ENCODE measurements at regions not wholly inside any gene's neighbourhood (a gene's known extent, or its start where the extent isn't known, plus 50 kb on each side); places are given as distances from the start of the nearest gene placed in this dataset.

GRCh38 chr12:18813753-18814152 lies 75.8 kb downstream of the CAPZA3 start:
- Histone ChIP-seq H3F3A (ENCODE audit: low read depth) (no peaks in the 10 kb centered on the region), H4K20me1 (ENCODE audit: insufficient read depth, low read length, poor library complexity, severe bottlenecking) (no peaks in the 10 kb centered on the region), H3K36me3 (ENCODE audit: insufficient read depth, low read length) (no peaks in the 10 kb centered on the region), H3K9ac (ENCODE audit: low read depth, low read length, poor library complexity, severe bottlenecking) (no peak overlapping the region), H3K79me2 (ENCODE audit: insufficient read depth, low read length) (no peaks in the 10 kb centered on the region), H3K27me3 (ENCODE audit: insufficient read depth, low read length, poor library complexity, severe bottlenecking) (no peaks in the 10 kb centered on the region), H3K4me3 (ENCODE audit: low read length, poor library complexity, severe bottlenecking) (no peak overlapping the region), H2AFZ (ENCODE audit: low read length) (no peak overlapping the region), H3K9me3 (ENCODE audit: insufficient read depth, low read depth, low read length) (no peaks in the 10 kb centered on the region), H3K4me1 (ENCODE audit: insufficient read depth, low read length, poor library complexity, severe bottlenecking) (no peaks in the 10 kb centered on the region), H3K4me2 (ENCODE audit: low read depth, low read length, poor library complexity, severe bottlenecking) (no peak overlapping the region), H3K9me2 (replicated peaks; ENCODE audit: low read depth, low read length) (no peaks in the 10 kb centered on the region)
- TF ChIP-seq EZH2phosphoT487 (IDR thresholded peaks at IDR 0.05; ENCODE audit: borderline replicate concordance) = no peak

- Histone ChIP-seq H2AFZ (ENCODE audit: low read length) (no peak overlapping the region), H3K4me1 (ENCODE audit: insufficient read depth, low read length, poor library complexity, severe bottlenecking) (no peaks in the 10 kb centered on the region), H3K9me3 (ENCODE audit: insufficient read depth, low read depth, low read length) (no peaks in the 10 kb centered on the region), H3F3A (ENCODE audit: low read depth) (no peaks in the 10 kb centered on the region), H3K4me3 (ENCODE audit: low read length, poor library complexity, severe bottlenecking) (no peak overlapping the region), H3K79me2 (ENCODE audit: insufficient read depth, low read length) (no peaks in the 10 kb centered on the region), H4K20me1 (ENCODE audit: insufficient read depth, low read length, poor library complexity, severe bottlenecking) (no peaks in the 10 kb centered on the region), H3K36me3 (ENCODE audit: insufficient read depth, low read length) (no peaks in the 10 kb centered on the region), H3K27me3 (ENCODE audit: insufficient read depth, low read length, poor library complexity, severe bottlenecking) (no peaks in the 10 kb centered on the region), H3K9me2 (replicated peaks; ENCODE audit: low read depth, low read length) (no peaks in the 10 kb centered on the region), H3K4me2 (ENCODE audit: low read depth, low read length, poor library complexity, severe bottlenecking) (no peak overlapping the region), H3K9ac (ENCODE audit: low read depth, low read length, poor library complexity, severe bottlenecking) (no peak overlapping the region)
- TF ChIP-seq CTCF (conservative IDR thresholded peaks at IDR 0.05; ENCODE audit: low read length) = no peak
- TF ChIP-seq EZH2phosphoT487 (IDR thresholded peaks at IDR 0.05; ENCODE audit: borderline replicate concordance) = no peak
These were observed 80.8 kb downstream of the CAPZA3 start for GRCh38 chr12:18818579-18819268.

- no peak overlapping the region for H3K4me3 ChIP-seq (ENCODE audit: low read length, poor library complexity, severe bottlenecking)
- no peaks in the 10 kb centered on the region for H3K27me3 ChIP-seq (ENCODE audit: insufficient read depth, low read length, poor library complexity, severe bottlenecking)
- H3F3A ChIP-seq (ENCODE audit: low read depth) = no peaks in the 10 kb centered on the region
- no peaks in the 10 kb centered on the region for H3K9me2 ChIP-seq (replicated peaks; ENCODE audit: low read depth, low read length)
- H3K4me1 ChIP-seq (ENCODE audit: insufficient read depth, low read length, poor library complexity, severe bottlenecking) = no peaks in the 10 kb centered on the region
- H3K79me2 ChIP-seq (ENCODE audit: insufficient read depth, low read length) = no peaks in the 10 kb centered on the region
- no peak overlapping the region for H2AFZ ChIP-seq (ENCODE audit: low read length)
- no peaks in the 10 kb centered on the region for H4K20me1 ChIP-seq (ENCODE audit: insufficient read depth, low read length, poor library complexity, severe bottlenecking)
- no peaks in the 10 kb centered on the region for H3K36me3 ChIP-seq (ENCODE audit: insufficient read depth, low read length)
- TF ChIP-seq EZH2phosphoT487 (IDR thresholded peaks at IDR 0.05; ENCODE audit: borderline replicate concordance) (no peak), CTCF (conservative IDR thresholded peaks at IDR 0.05; ENCODE audit: low read length) (no peak)
- no peak overlapping the region for H3K4me2 ChIP-seq (ENCODE audit: low read depth, low read length, poor library complexity, severe bottlenecking)
- no peak overlapping the region for H3K9ac ChIP-seq (ENCODE audit: low read depth, low read length, poor library complexity, severe bottlenecking)
- H3K9me3 ChIP-seq (ENCODE audit: insufficient read depth, low read depth, low read length) = no peaks in the 10 kb centered on the region
These were observed 81.6 kb downstream of the CAPZA3 start for GRCh38 chr12:18819484-18819883.

GRCh38 chr12:18823461-18823860 lies 85.5 kb downstream of the CAPZA3 start:
- no peaks in the 10 kb centered on the region for H3K36me3 ChIP-seq (ENCODE audit: insufficient read depth, low read length)
- no peaks in the 10 kb centered on the region for H3K79me2 ChIP-seq (ENCODE audit: insufficient read depth, low read length)
- no peaks in the 10 kb centered on the region for H4K20me1 ChIP-seq (ENCODE audit: insufficient read depth, low read length, poor library complexity, severe bottlenecking)
- H3K4me2 ChIP-seq (ENCODE audit: low read depth, low read length, poor library complexity, severe bottlenecking) = no peak overlapping the region
- H3K4me3 ChIP-seq (ENCODE audit: low read length, poor library complexity, severe bottlenecking) = no peak overlapping the region
- H3K9me2 ChIP-seq (replicated peaks; ENCODE audit: low read depth, low read length) = no peaks in the 10 kb centered on the region
- H3K4me1 ChIP-seq (ENCODE audit: insufficient read depth, low read length, poor library complexity, severe bottlenecking) = no peaks in the 10 kb centered on the region
- H3F3A ChIP-seq (ENCODE audit: low read depth) = no peaks in the 10 kb centered on the region
- H3K9ac ChIP-seq (ENCODE audit: low read depth, low read length, poor library complexity, severe bottlenecking) = no peak overlapping the region
- TF ChIP-seq CTCF (conservative IDR thresholded peaks at IDR 0.05; ENCODE audit: low read length) = no peak
- TF ChIP-seq EZH2phosphoT487 (IDR thresholded peaks at IDR 0.05; ENCODE audit: borderline replicate concordance) = no peak
- no peak overlapping the region for H2AFZ ChIP-seq (ENCODE audit: low read length)
- H3K9me3 ChIP-seq (ENCODE audit: insufficient read depth, low read depth, low read length) = no peaks in the 10 kb centered on the region
- H3K27me3 ChIP-seq (ENCODE audit: insufficient read depth, low read length, poor library complexity, severe bottlenecking) = no peaks in the 10 kb centered on the region

Data from Loucy (cell line).